ENCODE measurements at regions not wholly inside any gene's neighbourhood (a gene's known extent, or its start where the extent isn't known, plus 50 kb on each side); places are given as distances from the start of the nearest gene placed in this dataset.
A peak's percentile ranks its signal among the peaks of the same experiment; 100 is the strongest.

DNA sequence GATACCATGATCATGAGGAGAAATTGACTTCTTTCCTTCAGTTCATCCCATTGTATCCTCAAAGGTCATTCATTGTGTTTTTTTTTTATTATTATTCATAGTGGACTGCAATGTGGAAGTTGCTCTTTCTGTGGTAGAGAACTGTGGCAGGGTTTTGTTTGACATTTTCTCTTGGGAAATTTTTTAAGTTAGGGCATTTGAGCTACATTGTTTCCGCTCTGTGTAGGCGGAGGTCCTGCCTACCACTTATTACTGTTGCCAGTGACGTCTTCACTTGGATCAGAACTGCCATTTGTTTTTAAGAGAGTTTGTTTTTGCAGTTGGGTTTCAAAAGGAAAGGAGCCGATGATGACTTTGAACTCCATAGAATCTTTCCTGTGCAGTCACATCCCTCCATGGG, 287.4 kb upstream of the FMN2 start:
- no peak for DNase-seq (ENCODE audit: low read depth, low spot score)
- no peak overlapping the region for H3K4me3 ChIP-seq (ENCODE audit: low read length)

DNA sequence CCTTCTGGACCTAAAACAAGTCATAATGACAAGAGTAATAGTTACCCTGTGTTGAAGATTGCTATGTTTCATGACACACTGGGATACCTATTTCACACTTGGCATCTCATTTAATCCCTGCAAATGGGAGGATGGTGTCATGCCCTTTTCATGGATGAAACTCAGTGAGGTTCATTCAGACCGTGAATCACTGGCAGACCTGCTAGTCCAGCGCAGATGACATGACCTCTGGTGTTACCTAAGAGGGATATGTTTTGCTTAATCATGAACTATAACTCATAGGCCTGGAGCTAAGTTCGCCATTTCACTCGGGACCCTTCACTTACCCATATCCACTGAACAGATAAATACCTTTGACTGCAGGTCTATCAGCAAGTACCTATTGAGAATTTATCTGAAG, 286.6 kb upstream of the FMN2 start:
- no peak for DNase-seq (ENCODE audit: low read depth, low spot score)
- no peak overlapping the region for H3K4me3 ChIP-seq (ENCODE audit: low read length)

- no peak overlapping the region for H3K4me3 ChIP-seq (ENCODE audit: low read length)
- DNase-seq (ENCODE audit: low read depth, low spot score): no peak
Measured at GRCh38 chr1:239805851-239806772, 285.6 kb upstream of the FMN2 start.

DNA sequence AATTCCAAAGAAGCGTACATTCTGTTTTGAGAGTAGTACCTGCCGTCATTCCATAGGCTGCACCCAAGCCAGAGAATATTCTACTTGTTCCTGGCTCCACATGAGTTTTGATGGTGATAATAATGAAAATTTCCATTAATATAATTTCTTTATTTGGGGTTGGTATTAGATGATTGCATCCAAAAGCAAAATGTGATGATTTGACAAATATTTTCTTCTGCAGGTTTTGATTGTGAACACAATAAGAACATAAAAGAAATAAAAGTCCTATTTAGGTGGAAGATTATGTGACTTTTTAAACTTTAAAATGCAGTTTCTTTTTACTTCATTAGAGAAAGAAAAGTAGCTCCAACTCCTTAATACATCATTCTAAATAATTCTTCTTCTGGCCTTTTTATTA, 284.8 kb upstream of the FMN2 start:
- DNase-seq (ENCODE audit: low read depth, low spot score): no peak
- no peak overlapping the region for H3K4me3 ChIP-seq (ENCODE audit: low read length)

DNA sequence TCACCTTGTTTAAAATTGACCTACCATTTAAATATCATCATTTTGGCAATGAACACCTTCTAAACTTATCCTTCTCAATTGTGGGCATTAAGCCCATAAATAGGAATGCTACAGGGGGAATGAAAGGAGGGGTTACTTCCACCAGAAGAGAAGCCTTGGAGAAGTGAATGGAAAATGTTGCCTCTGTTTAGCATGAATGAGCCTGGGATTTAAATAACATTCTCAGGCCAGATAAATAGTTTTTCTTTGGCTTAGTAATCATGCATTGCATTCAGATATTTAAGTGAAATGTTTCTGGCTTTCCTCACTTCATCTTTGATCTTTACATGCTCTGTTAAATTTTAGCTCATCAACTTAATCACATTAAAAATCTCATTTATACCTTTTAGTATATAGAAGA, 284.3 kb upstream of the FMN2 start:
- no peak for DNase-seq (ENCODE audit: low read depth, low spot score)
- H3K4me3 ChIP-seq (ENCODE audit: low read length): no peak overlapping the region

DNA sequence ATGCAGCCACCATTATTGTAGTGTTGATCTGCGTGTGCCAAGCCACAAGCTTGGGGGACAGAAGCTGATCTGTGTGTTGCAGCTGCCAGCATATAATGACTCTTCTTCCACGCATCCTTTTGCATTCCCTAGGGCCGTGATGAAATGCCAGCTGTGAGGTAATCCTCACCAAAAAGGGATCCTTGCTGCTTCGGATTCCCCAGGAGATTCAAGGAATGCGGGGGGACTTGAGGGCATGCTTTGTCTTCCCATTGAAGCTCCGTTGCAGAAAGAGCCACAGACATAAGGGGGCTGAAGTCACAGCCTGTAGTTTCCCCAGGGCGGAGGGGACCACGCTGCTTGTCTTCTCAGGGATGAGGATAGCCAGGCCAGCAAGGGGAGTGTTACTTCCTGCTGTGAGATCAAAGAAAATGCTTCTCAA, 281.6 kb upstream of the FMN2 start:
- no peak overlapping the region for H3K4me3 ChIP-seq (ENCODE audit: low read length)
- no peak for DNase-seq (ENCODE audit: low read depth, low spot score)

DNA sequence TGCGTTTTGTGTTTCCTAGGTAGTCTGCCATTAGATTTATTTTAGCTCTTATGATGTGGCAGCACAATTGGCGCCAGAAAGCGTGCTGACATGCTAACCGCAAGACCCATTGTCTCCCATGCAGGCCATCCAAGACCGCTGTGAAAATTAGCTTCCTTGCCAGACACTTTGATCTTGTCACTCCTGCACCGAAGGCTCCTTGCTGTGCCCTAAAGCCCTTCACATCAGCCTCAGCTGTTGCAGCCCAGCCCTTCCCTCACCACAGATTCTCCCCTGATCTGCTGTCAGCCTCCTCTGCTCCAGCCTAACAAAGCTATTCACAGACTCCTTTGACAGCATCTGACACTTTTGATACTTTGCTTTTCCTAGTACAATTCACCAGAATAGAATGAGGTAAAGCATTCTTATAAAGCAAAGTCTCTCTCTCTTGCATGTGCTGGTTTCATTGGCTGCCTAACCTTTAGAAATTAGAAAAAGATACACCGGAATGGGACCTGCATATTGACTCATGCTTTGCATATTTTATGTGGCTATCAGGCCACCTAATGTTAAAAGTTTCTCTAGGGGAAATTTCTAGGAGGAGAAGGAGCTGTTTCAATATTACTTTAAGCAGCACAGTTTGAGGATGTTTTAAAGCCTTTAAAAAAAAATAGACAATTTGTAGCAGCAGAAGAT, 280.3 kb upstream of the FMN2 start:
- H3K4me3 ChIP-seq (ENCODE audit: low read length): no peak overlapping the region

GRCh38 chr1:239812580-239812979, 279.1 kb upstream of the FMN2 start:
- DNase-seq (ENCODE audit: low read depth, low spot score): no peak
- no peak overlapping the region for H3K4me3 ChIP-seq (ENCODE audit: low read length)

More for the DNA sequence above, 280.3 kb upstream of the FMN2 start:
- DNase-seq (ENCODE audit: low read depth, low spot score): peak; percentile 50

DNA sequence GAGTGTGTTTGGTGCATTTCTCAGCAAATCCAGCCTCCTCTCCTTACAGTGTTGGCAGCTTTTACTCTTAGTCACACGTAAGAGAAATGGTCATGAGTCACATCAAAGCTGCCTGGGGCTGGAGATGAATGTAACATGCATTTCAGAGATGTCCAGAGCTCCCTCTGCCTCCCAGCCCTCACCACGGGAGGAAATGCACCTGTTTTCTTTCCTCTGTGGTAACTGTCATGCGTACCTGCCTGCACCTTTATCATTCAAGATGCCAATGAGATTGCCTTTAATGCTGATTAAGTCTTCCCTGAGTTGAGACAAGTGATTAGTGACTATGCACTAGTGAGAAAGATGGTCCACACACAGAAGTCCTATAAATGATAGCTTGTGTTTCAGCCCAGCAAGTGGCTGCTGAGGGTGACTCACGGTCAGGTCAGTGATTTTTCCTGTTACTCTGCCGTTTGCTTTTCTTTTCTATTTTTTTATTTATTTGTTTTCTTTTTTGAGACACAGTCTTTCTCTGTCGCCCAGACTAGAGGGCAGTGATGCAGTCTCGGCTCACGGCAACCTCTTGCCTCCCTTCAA, 277.3 kb upstream of the FMN2 start:
- no peak overlapping the region for H3K4me3 ChIP-seq (ENCODE audit: low read length)
- DNase-seq (ENCODE audit: low read depth, low spot score): no peak

DNA sequence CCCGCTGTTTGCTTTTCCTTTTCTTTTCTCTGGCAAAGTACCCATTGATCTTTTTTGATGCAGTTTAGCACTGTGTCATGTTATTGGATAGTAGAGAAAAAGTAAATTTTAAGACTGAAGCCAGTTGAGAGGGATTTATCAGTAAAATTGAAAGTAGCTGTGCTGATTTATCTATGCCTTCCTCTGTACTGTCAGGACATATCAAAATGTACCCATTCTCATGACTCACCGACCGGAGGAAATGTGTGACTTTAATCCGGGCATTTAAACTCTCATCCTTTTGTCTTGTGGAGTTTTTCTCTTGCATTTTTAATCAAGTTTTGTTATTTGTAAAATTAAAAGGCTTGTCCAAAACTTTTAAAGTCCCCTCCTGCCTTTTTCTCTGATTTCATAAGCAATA, 276.6 kb upstream of the FMN2 start:
- H3K4me3 ChIP-seq (ENCODE audit: low read length): no peak overlapping the region

DNA sequence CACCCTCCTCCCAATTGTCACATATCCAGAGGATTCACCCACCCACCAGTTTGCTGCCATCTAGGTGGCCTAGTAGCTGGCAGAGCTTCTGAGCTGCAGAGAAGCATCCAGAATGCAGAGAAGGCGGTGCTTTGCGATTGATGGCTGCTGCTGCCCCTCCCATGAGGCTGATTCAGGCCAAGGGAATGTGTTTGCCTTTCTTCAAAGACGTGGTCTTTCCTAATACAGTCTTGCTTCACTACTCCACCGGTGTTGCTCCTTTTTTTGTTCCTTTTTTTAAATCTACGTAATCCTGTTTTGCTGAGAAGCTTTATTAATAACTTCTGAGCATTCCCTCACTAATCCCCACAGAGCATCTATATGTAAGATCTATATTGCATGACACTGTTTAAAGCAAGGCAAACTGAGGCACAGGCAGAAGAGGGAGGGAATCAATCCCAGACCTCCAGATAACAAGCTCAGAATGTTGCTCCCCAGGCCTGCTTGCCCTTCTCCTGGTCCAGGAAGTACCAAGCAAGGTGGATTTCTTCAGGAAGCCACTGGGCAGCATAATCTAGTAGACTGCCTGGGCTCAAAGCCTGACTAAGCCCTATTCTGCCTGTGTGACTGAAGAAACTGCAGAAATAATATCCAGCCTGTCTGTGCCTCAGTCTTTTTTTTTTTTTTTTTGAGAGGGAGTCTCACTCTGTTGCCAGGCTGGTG, 275.5 kb upstream of the FMN2 start:
- no peak for DNase-seq (ENCODE audit: low read depth, low spot score)
- no peak overlapping the region for H3K4me3 ChIP-seq (ENCODE audit: low read length)

More for the DNA sequence above, 276.6 kb upstream of the FMN2 start:
- DNase-seq (ENCODE audit: low read depth, low spot score): no peak

DNA sequence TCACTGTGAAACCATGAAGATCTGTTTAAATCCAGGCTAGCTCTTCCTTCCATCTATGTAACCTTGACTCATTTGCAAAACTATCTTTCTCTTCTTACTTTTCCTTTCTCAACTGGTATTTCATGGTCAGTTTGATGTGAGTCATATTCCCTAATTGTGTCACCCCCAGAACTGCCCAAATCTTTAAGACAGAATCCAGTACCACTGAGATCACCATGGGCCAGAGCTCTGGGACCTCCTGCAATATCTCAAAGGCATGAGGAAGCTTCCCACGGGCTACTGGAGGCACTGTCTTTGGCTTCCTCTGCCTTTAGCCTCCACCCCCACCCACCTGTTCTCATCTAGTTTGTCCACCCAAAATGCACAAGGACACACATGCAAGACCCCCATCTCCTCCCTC, 274.4 kb upstream of the FMN2 start:
- DNase-seq (ENCODE audit: low read depth, low spot score): no peak
- H3K4me3 ChIP-seq (ENCODE audit: low read length): no peak overlapping the region

DNA sequence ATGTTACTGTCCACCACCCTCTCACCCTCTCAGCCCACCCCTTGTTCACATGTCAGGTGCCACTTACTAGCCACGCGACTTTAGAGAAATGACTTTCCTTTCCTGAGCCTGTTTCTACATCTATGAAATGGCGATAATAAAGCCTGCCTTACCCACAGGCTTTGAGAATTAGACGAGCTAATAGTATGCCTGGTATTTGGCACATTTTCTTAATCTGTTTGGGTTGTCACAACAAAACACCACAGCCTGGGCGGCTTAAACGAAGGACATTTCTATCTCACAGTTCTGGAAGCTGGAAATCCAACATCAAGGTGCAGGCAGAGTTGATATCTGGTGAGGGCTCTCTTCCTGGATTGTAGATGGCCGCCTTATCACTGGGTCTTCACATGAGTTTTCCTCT, 273.9 kb upstream of the FMN2 start:
- H3K4me3 ChIP-seq (ENCODE audit: low read length): no peak overlapping the region
- no peak for DNase-seq (ENCODE audit: low read depth, low spot score)

GRCh38 chr1:239819096-239819495, 272.6 kb upstream of the FMN2 start:
- no peak for DNase-seq (ENCODE audit: low read depth, low spot score)

DNA sequence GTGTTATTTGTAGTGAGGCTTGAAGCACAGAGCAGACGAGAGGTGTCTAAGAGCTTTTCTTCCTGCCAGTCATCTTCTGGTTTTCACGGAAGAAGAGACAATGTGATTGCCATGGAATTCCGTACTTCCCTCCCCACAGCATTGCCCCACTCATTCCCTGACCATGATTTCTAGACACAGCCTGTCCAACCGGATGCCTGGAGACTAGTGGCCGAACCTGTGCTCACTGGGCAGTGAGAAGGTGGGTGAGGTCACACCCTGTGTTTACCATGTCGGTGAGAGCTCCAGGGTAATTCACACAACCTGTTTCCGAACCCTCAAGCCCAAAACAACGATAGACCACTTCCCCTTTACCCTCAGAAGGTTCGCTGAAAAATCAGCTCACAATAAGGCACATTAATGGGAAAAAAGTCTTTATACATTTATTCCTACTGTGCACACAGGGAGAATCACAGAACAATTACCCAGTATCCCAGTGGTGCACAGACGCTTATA, 271.9 kb upstream of the FMN2 start:
- no peak for DNase-seq (ENCODE audit: low read depth, low spot score)
- H3K4me3 ChIP-seq (ENCODE audit: low read length): no peak overlapping the region

More at GRCh38 chr1:239819096-239819495, 272.6 kb upstream of the FMN2 start:
- no peak overlapping the region for H3K4me3 ChIP-seq (ENCODE audit: low read length)

DNA sequence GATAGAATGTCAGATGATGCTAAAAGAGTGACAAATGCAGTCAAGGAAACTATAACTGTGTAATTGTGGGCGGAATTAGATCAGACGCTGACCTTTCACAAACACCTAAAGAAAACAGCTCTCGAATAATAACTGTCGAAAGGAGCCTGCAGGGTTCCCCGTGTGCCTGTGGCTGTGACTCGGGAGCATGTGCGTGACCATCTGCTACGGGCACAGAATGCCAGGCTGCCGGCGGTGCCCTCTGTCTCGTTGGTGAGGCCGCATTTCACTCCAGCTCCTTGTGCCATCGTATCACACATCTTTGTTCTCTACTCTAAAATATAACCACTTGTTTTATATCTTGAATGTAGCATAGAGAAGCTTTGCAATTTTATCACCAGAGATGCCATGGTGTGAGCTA, 267.8 kb upstream of the FMN2 start:
- DNase-seq (ENCODE audit: low read depth, low spot score): no peak
- H3K4me3 ChIP-seq (ENCODE audit: low read length): no peak overlapping the region

DNA sequence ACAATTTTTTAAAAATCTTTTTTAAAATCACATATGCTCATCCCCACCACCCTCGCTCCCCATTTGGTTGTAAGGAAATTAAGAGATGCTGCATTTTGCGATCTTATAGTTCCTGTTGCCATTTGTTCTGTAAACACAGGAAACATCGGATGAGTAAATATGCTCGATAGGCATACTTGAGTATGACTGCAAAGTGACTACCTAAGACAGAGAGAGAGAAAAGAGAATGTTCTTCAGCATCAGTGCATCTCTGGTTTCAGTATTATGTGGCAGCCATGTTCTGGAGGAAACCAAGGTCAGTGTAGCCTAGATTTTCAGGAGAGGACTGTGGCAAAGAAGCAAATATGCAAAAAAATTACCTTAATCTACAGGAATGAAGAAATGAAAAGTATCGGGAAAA, 265.5 kb upstream of the FMN2 start:
- no peak overlapping the region for H3K4me3 ChIP-seq (ENCODE audit: low read length)
- DNase-seq (ENCODE audit: low read depth, low spot score): no peak

- H3K4me3 ChIP-seq (ENCODE audit: low read length): no peak overlapping the region
- DNase-seq (ENCODE audit: low read depth, low spot score): no peak
Measured at GRCh38 chr1:239826736-239827135, 264.9 kb upstream of the FMN2 start.

- H3K4me3 ChIP-seq (ENCODE audit: low read length): no peak overlapping the region
- no peak for DNase-seq (ENCODE audit: low read depth, low spot score)
Measured at GRCh38 chr1:239829535-239829934, 262.1 kb upstream of the FMN2 start.
